HG03095 (cell line): ENCODE measurements at regions not wholly inside any gene's neighbourhood (a gene's known extent, or its start where the extent isn't known, plus 50 kb on each side); places are given as distances from the start of the nearest gene placed in this dataset.
"Not testable (repeated sequence)": the region's sequence is repeated elsewhere in the genome, so short reads cannot be mapped to it uniquely, and the experiment has no call there.

ENCODE experiments used
- ATAC-seq: cut with Tn5 transposase; IDR thresholded peaks from one replicate; pipeline ENCODE4 v1.9.1; 2021; ENCODE audit warnings: moderate library complexity; ENCODE audit not compliant: unreplicated experiment

- no peak for ATAC-seq
These were observed 89.2 kb upstream of the SLC6A11 start for GRCh38 chr3:10726787-10727186.

- no peak for ATAC-seq
These were observed 86.6 kb upstream of the SLC6A11 start for GRCh38 chr3:10729439-10729838.

GRCh38 chr3:10732292-10732691 is 83.7 kb upstream of the SLC6A11 start:
- ATAC-seq, result no peak

DNA sequence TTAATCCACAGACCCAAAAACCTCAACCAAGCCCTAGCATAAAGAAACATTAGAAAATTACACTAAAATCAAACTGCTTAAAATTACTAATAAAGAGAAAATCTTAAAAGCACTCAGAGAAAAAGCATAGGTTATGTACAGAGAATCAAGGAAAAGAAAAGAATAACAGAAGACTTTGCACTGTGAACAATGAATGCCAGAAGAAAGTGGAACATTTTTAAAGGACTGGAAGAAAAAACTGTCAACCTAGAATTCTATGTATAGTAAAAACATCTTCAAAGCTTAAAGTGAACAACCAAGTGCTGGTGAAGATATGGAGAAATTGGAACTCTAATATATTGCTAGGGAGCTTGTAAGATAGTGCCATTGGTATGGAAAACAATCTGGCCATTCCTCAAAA is 82.7 kb upstream of the SLC6A11 start:
- no peak for ATAC-seq

GRCh38 chr3:10736444-10736843 is 79.6 kb upstream of the SLC6A11 start:
- ATAC-seq, result not testable (repeated sequence)

DNA sequence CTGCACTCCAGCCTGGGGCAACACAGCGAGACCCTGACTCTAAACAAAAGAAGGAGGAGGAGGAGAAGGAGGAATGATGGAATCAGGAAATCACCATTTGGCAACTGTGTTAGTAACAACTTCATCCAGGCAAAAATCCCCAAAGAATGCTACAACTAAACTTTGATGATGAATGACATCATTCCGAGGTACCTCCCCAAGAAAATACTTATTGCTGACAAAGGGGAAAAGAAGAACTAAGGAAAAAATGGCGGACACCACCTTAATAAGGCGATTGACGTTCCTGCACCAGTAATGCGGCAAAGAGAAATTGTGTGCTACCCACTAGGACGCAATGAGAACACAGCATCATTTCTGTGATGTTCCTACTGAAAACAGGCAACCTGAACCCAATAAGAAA is 78.2 kb upstream of the SLC6A11 start:
- ATAC-seq, result no peak

GRCh38 chr3:10738688-10739372 is 77.2 kb upstream of the SLC6A11 start:
- no peak for ATAC-seq

DNA sequence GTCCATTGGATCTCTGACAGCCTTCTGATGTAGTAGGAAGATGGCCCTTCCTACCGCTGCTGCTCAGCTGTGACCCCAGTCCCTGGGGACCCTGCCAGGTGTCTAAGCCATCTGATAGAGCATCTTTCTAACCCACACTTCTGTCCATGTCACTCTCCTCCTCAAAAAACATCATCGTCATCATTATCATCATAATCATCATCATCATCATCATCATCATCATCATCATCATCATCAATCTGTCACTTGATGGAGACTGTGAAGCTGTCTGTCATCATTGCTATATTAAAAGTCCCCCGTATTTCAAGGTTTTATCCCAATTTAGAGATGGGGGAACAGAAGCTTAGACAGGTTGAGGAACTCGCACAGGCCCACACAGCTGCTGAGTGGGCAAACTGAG is 75.1 kb upstream of the SLC6A11 start:
- no peak for ATAC-seq

- ATAC-seq, result no peak
These were observed 73.9 kb upstream of the SLC6A11 start for GRCh38 chr3:10741891-10742671.

- ATAC-seq, result no peak
These were observed 72.5 kb upstream of the SLC6A11 start for GRCh38 chr3:10743366-10744097.

DNA sequence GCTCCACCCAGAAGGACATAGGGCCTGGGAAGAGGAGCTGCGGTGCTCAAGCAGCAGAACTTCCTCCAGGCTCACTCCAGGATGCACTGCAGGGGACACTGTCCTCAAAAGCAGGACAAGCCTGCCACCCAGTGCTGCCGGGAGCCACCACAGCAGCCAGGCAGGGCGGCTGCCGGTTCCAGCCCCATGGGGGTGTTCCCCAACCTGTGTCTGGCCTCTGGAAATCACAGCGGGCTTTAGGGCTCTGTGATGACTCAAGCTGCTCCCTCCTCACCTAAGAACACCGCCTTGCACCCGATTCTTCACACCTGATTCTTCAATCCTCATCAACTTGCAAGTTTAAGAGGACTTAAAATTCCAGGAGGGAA is 71.9 kb upstream of the SLC6A11 start:
- ATAC-seq, result no peak

GRCh38 chr3:10745392-10745791 is 70.6 kb upstream of the SLC6A11 start:
- ATAC-seq, result no peak

DNA sequence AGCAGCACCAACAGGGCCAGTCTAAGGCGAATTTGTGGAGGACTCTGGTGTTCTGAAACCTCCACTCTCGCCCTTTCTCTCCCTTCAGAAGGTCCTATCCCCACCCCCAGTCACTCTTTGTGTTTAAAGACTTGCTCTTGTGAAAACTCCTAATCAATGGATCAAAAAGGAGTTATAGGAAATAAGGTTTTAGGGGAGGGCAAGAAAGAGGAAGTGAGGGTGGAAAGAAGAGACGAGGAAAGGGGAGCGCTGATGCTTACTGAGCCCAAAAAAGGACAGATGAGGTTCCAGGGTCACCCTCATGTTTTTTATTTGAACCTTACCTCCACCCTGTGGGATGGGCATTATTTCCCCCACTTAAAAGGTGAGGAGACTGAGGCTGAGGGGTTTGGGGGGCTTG is 70.0 kb upstream of the SLC6A11 start:
- ATAC-seq, result no peak

- ATAC-seq, result no peak
These were observed 69.3 kb upstream of the SLC6A11 start for GRCh38 chr3:10746684-10747083.

DNA sequence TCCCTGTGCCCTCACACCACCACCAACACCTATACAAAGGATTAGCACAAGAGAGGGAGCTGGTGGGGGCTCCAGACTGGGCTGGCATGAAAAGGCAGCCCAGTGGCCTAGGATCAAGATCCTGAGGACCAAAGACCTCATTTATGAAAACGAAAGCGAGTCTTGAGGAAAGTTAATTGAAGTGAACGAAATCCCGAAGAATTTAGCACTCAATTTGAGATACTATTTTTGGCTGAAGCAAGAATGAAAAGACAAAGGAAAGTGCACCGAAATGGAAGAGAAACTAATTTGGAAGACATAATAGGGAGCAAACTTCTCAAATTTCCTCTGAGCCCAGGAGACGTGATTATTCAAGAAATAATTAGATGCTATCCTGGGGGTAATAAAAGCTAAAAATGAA is 68.7 kb upstream of the SLC6A11 start:
- no peak for ATAC-seq

- no peak for ATAC-seq
These were observed 68.0 kb upstream of the SLC6A11 start for GRCh38 chr3:10748040-10748439.

DNA sequence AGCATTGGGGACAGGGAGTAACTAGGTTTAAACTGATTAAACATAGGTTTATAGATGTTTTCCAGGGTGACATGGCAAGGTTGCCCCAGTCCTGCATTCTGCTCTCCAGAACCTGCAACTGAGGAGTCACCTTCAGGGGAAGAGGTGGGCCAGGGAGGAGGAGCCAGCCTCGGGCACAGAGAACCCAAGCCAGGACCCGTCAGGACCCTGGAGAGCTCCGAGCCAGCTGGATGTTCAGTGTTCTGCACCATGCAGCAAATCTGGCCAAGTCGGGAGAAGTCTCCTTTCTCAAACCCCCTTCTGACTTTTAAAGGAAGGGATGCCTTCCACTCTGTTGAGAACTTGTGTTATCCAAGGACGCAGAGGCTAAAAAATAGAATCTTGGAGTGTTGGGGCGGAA is 62.1 kb upstream of the SLC6A11 start:
- ATAC-seq, result no peak

- no peak for ATAC-seq
These were observed 59.5 kb upstream of the SLC6A11 start for GRCh38 chr3:10756546-10756945.

DNA sequence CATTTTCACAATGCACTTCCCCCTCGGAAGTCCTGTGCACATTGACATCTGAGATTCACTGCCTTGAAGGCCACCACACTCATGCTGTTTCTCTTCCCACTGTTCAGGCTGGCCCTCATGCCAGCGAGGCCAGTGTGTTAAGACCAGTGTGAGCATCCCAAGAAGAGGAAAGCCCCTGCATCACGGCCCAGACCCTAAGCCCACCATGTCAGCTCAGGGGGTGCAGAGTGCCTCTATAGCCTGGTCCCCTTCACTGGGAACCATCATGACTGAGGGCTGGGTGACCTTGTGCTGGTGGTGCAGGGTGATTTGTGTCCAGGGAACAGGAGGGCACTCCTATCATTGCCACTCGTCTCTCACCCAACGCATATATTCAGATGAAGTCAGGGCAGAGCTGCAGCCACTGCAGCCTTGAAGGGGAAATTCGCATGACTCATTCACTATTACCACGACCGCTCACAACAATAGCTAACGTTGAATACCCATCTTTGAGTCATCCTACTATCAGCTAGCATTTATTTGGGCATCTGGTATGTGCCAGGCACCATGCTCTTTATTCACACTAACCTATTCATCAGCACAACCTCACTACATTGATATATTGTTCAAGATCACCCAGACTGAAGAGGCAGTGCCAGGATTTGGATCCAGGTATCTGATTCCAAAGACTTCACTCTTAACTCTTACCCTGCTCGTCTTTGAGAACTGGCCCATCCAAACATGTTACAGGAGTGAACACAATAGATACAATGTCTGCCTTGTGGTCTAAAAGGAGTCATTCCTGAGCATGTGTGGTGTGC is 58.8 kb upstream of the SLC6A11 start:
- no peak for ATAC-seq

DNA sequence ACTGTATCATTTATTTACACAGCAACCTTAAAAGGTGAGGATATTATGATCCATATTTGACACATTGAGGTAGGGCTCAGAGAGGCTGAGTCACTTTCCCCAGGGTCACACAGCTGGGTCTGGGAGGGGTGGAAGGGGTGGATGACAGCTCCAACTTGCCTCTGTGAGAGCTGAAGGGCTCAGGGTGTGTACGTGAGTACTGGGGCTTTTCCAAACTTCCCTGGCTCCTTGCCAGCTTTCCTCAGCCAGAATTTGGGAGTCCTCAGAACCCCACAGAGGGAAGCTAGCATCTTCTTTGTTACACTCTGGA is 58.3 kb upstream of the SLC6A11 start:
- ATAC-seq, result no peak

DNA sequence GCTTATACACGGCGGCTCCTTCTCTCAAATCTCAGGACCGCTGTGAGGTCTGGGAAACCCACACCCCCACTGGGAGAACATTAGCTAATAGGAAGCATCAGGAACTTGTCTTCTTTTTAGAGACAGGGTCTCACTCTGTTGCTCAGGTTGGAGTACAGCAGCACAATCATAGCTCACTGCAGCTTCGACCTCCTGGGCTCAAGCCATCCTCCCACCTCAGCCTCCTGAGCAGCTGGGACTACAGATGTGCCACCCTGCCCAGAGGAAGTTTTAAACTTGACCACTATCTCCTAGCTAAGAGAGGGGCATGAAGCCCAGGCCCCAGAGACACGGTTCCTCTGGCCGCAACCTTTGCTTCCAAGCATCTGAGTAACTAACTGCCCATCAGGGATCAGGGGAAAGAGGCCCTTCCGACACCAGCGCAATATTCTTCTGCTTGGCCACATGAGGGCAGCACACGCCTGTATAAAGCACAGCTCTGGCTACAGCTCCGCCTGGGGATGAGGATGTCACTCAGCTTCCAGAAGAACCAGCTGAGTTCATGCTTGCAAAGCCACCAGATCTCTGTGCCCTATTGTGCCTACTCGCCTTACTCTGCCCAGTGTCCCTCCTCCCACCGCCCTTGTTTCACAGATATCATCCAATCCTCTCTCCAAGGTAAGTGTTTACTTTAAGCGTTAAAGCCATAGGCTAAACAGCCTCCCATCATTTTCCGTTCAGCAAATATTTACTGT is 57.6 kb upstream of the SLC6A11 start:
- no peak for ATAC-seq
